ENCODE measurements at regions not wholly inside any gene's neighbourhood (a gene's known extent, or its start where the extent isn't known, plus 50 kb on each side); places are given as distances from the start of the nearest gene placed in this dataset.

GRCh38 chr17:17403899-17404576, 72.8 kb upstream of the MED9 start:
- POLR2A ChIA-PET: no interaction called here
- Histone ChIP-seq H3K4me3 (replicated peaks in 1 of 3; ENCODE audit: insufficient read depth in 1 of 3, low read depth in 2 of 3, low read length in 3 of 3) (no peak overlapping the region), H3K9ac (ENCODE audit: insufficient read depth, low read depth, low read length) (no peak overlapping the region), H3K9me3 (ENCODE audit: low read length) (no peaks in the 10 kb centered on the region), H2AFZ (ENCODE audit: low read length) (no peak overlapping the region), H4K20me1 (ENCODE audit: insufficient read depth, low read length) (no peaks in the 10 kb centered on the region), H3K79me2 (ENCODE audit: insufficient read depth, low read length) (no peaks in the 10 kb centered on the region), H3K27ac (ENCODE audit: extremely low read length, insufficient read depth, low read length) (no peak overlapping the region), H3K27me3 (ENCODE audit: control insufficient read depth in 1 of 2, insufficient read depth in 2 of 2, low read length in 2 of 2) (peaks cover 0 to 2% of the 10 kb centered on the region in 2 experiments; a peak in 1 of 5 replicates), H3K4me2 (ENCODE audit: low read depth, low read length) (no peak overlapping the region), H3K36me3 (replicated peaks in 1 of 2; ENCODE audit: control insufficient read depth in 1 of 2, insufficient read depth in 2 of 2, low read length in 2 of 2) (no peaks in the 10 kb centered on the region), H3K4me1 (ENCODE audit: insufficient read depth, low read length) (peaks cover 65% of the 10 kb centered on the region)
- BruUV-seq (replicated peaks): no TSS peak
- CTCF ChIA-PET (ENCODE audit: low intra/inter-chr PET ratio, low total read pairs): no interaction called here
- in situ Hi-C loops (cut with HindIII; ENCODE audit: extremely low pct_ligation_motif_present, low pct_unique_long_range_greater_than_20kb): no loop called here
- ATAC-seq (no peak), DNase-seq (ENCODE audit: low spot score) (no peak), FAIRE-seq (no peak)
- 87% methylated on average over 15 of the region's 17 CpGs for WGBS (ENCODE audit: low lambda C conversion rate)
- intact Hi-C loops (cut with micrococcal nuclease; ENCODE audit: unreplicated experiment): no loop called here
- no peak for TF ChIP-seq ZNF235 (CRISPR knock-in tag; IDR thresholded peaks at IDR 0.05; ENCODE audit: borderline replicate concordance)
- TF ChIP-seq HNRNPK (IDR thresholded peaks at IDR 0.05; ENCODE audit: low read depth, low read length, poor library complexity, severe bottlenecking): no peak
- no peak for TF ChIP-seq SP4 (CRISPR knock-in tag; IDR thresholded peaks at IDR 0.05)
- TF ChIP-seq SNAPC2 (CRISPR knock-in tag; IDR thresholded peaks at IDR 0.05): no peak
- TF ChIP-seq ZNF816 (CRISPR knock-in tag; IDR thresholded peaks at IDR 0.05; ENCODE audit: borderline replicate concordance): no peak
- no peak for TF ChIP-seq ZNF260 (CRISPR knock-in tag; IDR thresholded peaks at IDR 0.05; ENCODE audit: borderline replicate concordance, low read depth)
- TF ChIP-seq ZNF879 (CRISPR knock-in tag; IDR thresholded peaks at IDR 0.05): no peak
- no peak for TF ChIP-seq ARHGAP35 (CRISPR knock-in tag; IDR thresholded peaks at IDR 0.05; ENCODE audit: borderline replicate concordance)
- no peak for TF ChIP-seq GLMP (CRISPR knock-in tag; IDR thresholded peaks at IDR 0.05; ENCODE audit: borderline replicate concordance)
